GM19239 (cell line): ENCODE measurements at regions not wholly inside any gene's neighbourhood (a gene's known extent, or its start where the extent isn't known, plus 50 kb on each side); places are given as distances from the start of the nearest gene placed in this dataset.
"Not testable (repeated sequence)": the region's sequence is repeated elsewhere in the genome, so short reads cannot be mapped to it uniquely, and the experiment has no call there.

Experiments
- DNase-seq: peaks from one replicate; pipeline ENCODE4 v3.0.0; 2011; ENCODE audit warnings: low spot score; ENCODE audit not compliant: insufficient read length
- FAIRE-seq: peaks from 2 replicates; lab custom pipeline; 2011; peaks lifted over from hg19 to GRCh38; lab: Jason Lieb, UNC

- FAIRE-seq (no peak), DNase-seq (no peak)
These were observed 207.5 kb upstream of the ST6GAL2 start for GRCh38 chr2:107093426-107093957.

- FAIRE-seq (no peak), DNase-seq (no peak)
These were observed 208.6 kb upstream of the ST6GAL2 start for GRCh38 chr2:107094450-107094986.

DNA sequence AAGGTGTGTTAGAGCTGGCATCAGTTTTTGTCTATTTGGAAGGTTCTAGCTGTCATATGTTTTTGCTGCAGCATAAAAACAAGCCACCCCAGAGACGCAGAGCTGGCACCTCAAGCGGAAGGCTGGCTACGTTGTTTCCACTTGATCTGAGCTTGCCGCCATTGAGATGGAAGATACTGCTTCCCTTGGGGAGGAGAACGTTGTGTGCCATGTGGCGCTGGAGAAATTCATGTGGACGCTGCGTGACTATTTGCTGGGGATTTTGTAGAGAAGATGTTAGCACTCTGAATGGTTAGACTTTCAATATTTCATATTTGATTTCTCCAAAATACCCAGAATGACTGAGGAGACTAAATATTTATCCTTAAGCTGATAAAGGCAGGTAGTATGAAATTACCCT, 216.2 kb upstream of the ST6GAL2 start:
- DNase-seq (no peak), FAIRE-seq (no peak)

- FAIRE-seq (no peak), DNase-seq (no peak)
These were observed 221.4 kb upstream of the ST6GAL2 start for GRCh38 chr2:107107351-107107750.

GRCh38 chr2:107108556-107108955, 222.6 kb upstream of the ST6GAL2 start:
- no peak for DNase-seq
- no peak for FAIRE-seq

DNA sequence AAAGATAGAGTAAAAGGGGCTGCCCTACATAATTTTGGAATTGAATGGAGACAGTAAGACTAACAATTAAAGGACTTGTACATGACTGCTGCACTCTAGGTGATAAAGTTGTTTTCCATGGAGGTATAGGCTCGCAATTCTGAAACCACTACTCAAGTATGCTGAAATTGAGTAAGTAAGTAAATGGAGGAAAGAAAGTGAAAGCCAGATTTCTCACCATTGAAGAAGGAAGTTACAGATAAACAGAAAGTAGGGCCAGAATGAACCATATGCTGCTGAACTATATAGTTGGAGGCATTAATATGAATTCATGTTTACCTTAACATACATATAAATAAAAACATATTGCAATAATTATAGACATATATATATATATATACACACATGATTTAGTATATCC, 225.7 kb upstream of the ST6GAL2 start:
- FAIRE-seq (no peak), DNase-seq (no peak)

GRCh38 chr2:107112561-107112960, 226.6 kb upstream of the ST6GAL2 start:
- DNase-seq (no peak), FAIRE-seq (no peak)

- no peak for DNase-seq
- no peak for FAIRE-seq
These were observed 242.4 kb upstream of the ST6GAL2 start for GRCh38 chr2:107128381-107128780.

DNA sequence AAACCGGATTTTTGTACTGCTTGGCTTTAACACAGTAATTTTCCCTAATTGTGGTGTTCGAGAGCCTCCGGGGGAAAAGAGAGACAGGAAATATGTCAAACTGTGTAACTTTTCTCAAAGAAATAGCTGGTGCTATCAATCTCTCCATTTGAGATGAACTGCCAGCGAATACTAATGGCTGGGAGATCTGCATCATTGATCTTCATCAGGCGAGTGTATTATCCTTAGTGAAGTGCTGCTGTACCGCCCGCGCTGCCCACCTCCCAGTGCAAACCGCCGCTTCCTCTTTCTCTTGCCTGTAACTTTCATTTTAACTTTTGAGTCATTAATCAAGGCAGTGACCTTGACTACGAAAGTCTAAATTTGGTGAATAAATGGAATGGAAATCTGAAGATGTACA, 246.1 kb upstream of the ST6GAL2 start:
- DNase-seq (no peak), FAIRE-seq (no peak)

- DNase-seq, result no peak
- no peak for FAIRE-seq
These were observed 246.8 kb upstream of the ST6GAL2 start for GRCh38 chr2:107132746-107133145.

DNA sequence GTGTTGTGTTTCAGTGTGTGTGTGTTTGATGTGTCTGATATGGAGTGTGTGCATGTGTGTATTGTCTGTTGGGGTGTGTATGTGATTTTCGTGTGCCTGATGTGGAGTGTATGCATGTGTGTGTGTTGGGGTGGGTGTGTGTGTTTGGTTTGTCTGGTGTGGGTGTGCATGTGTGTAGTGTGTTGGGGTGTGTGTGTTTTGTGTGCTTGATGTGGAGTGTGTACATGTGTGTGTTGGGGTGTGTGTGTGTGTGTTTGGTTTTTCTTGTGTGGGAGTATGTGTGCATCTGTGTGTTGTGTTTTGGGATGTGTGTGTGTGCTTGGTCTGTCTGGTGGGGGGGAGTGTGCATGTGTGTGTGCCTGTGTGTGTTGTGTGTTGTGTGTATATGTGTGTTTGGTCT, 247.4 kb upstream of the ST6GAL2 start:
- no peak for FAIRE-seq

GRCh38 chr2:107136733-107137132, 250.8 kb upstream of the ST6GAL2 start:
- DNase-seq (no peak), FAIRE-seq (no peak)

More for the DNA sequence above, 247.4 kb upstream of the ST6GAL2 start:
- no peak for DNase-seq

DNA sequence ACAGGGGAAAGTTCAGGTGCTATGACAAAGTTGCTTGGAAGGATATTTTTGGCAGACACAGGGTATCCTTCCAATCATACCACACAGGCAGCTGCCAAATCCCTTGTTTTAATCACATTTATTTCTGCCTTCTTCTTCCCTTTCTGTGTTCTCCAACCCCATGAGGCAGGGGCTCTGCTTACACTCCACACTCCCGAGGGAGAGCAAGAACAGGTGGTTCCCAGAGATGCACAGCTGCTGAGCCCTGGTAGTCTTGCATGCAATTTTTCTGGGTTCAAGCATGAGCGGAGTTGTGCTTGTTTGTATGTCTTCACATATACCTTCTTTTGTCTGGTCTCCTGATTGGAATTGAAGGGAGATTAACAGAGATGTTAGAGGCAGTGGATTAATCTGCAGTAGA, 251.7 kb upstream of the ST6GAL2 start:
- FAIRE-seq (no peak), DNase-seq (no peak)

- DNase-seq (no peak), FAIRE-seq (no peak)
These were observed 260.2 kb upstream of the ST6GAL2 start for GRCh38 chr2:107146181-107146580.

DNA sequence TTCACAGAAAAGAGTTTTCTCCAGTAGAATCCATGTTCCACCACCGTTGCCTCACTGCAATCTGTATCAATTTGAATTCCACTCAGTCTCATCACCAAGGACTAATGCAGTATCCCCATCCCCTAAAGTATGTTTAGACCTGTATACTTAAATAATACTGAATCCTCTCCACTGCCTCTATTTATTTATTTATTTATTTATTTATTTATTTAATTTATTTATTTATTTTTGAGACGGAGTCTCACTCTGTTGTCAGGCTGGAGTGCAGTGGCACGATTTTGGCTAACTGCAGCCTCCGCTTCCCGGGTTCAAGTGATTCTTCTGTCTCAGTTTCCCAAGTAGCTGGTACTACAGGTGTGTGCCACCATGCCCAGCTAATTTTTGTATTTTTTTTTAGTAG, 260.7 kb upstream of the ST6GAL2 start:
- DNase-seq, FAIRE-seq: not testable (repeated sequence)

- no peak for DNase-seq
- FAIRE-seq, result no peak
These were observed 262.1 kb upstream of the ST6GAL2 start for GRCh38 chr2:107148055-107148454.

DNA sequence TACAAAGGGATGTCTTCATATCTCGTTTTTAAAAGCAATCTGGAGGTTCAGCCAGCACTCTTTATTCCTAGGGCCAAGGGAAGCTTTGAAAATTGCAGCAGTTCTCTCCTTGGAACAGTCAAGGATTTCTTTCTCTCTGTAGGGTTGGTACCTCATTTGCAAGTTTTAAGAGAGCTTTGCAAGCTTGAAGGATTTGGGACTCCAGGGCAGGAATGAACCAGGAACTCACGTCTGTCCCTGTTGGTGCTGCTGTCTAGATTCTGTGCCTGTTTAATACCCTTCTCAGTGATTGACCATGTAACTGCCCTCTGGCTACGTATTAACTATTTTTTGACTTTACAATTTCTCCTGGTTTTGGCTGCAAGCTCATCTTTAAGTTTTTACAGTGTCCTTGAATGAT, 262.5 kb upstream of the ST6GAL2 start:
- DNase-seq (no peak), FAIRE-seq (no peak)

DNA sequence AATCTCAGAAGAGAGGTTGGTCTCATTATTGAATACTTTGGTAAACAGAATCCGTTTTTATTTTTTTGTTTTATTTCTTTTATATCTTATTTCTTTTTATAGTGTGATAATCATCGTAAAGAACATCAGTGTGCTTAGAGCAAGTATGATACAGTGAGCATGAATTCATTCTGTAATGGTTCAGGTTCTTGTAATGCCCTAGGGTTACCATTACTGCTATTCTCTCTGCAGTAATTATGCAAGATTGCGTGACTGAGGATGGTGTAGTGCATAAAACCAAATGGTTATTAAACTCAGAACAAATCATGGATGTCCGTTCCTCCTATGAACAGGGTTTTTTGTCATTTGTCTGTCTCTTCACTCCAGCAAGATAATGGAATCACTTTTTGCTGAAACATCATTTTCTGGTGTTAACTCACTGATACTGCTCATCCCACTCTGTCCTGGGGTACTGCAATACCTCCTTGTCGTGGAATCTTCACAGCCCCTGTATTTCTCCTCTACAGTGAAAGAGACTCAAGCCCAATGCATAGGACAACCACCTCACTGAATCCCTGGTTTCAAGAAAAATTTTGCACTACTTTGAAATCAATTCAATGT, 274.8 kb upstream of the ST6GAL2 start:
- DNase-seq (no peak), FAIRE-seq (no peak)

DNA sequence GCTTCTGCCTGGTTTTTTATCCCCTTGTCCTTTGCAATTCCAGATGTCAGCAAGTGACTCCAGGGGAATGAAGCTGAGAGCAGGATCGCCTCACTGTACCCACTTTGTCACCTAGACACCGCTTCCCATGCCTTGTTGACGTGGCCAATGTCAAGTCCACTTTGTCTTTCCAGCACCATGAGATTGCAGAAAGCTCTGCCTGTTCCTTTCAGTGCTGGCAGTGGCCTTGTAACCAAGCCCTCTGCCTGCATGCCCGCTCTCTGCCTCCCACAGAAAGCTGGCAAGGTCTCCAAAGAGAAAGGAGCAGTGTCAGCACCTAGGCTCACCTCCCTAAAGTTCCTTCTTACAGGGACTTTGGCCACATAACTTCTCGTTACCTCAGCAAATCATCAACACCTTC, 282.2 kb upstream of the ST6GAL2 start:
- DNase-seq, result no peak
- no peak for FAIRE-seq

GRCh38 chr2:107174171-107174570, 288.2 kb upstream of the ST6GAL2 start:
- DNase-seq, result no peak
- no peak for FAIRE-seq

- FAIRE-seq, result no peak
- DNase-seq, result no peak
These were observed 297.0 kb upstream of the ST6GAL2 start for GRCh38 chr2:107182981-107183380.

GRCh38 chr2:107187870-107188269, 301.9 kb upstream of the ST6GAL2 start:
- FAIRE-seq, result no peak

More at GRCh38 chr2:107187870-107188269, 301.9 kb upstream of the ST6GAL2 start:
- no peak for DNase-seq
